Upper lobe of left lung (tissue), 6 donors: ENCODE measurements at regions not wholly inside any gene's neighbourhood (a gene's known extent, or its start where the extent isn't known, plus 50 kb on each side); places are given as distances from the start of the nearest gene placed in this dataset.
A peak's percentile ranks its signal among the peaks of the same experiment; 100 is the strongest.

Experiments
- ATAC-seq, 2 donors: fragments of 200-7000 bp; cut with Tn5 transposase; one replicate each; pipeline ENCODE4 v1.9.1; 2022; ENCODE audit warnings: mild to moderate bottlenecking in 2 of 2, moderate library complexity in 2 of 2; ENCODE audit not compliant: low FRiP score in 2 of 2
- DNase-seq, 2 donors: peaks; one replicate each; pipeline ENCODE4 v3.0.0-alpha.2; 2019 to 2020
- H3K27ac ChIP-seq, 4 donors: fragments of 200-600 bp; sonication (generic); one replicate each; pipeline ENCODE4 v1.5.1; 2016 to 2019
- H3K27me3 ChIP-seq, 4 donors: fragments of 200-600 bp; sonication (generic); one replicate each; pipeline ENCODE4 v1.5.1; 2017 to 2019
- H3K36me3 ChIP-seq, 4 donors: fragments of 200-600 bp; sonication (generic); one replicate each; pipeline ENCODE4 v1.5.1; 2016 to 2019
- H3K4me1 ChIP-seq, 4 donors: fragments of 200-600 bp; sonication (generic); one replicate each; pipeline ENCODE4 v1.5.1; 2018 to 2019
- H3K4me3 ChIP-seq, 4 donors: fragments of 200-600 bp; sonication (generic); one replicate each; pipeline ENCODE4 v1.5.1; 2017 to 2019; ENCODE audit warnings: mild to moderate bottlenecking in 2 of 4, moderate library complexity in 1 of 4
- H3K9me3 ChIP-seq, 4 donors: fragments of 200-600 bp; sonication (generic); one replicate each; pipeline ENCODE4 v1.5.1; 2018 to 2019
- EP300 ChIP-seq, 4 donors: sonication (generic); formaldehyde crosslinking; IDR thresholded peaks; one replicate each; pipeline ENCODE4 v1.5.1; 2017; ENCODE audit warnings: antibody characterized with exemption in 4 of 4, control low read depth in 2 of 4
- POLR2A ChIP-seq, 4 donors: fragments of 450-650 bp; IDR thresholded peaks; one replicate each; pipeline ENCODE4 v1.5.1; 2016 to 2017; ENCODE audit warnings: antibody characterized with exemption in 4 of 4, mild to moderate bottlenecking in 2 of 4
- POLR2AphosphoS5 ChIP-seq, 2 donors: sonication (generic); formaldehyde crosslinking; IDR thresholded peaks; one replicate each; pipeline ENCODE4 v1.5.1; 2017; ENCODE audit warnings: antibody characterized with exemption in 2 of 2
- WGBS, 2 donors: methylation state at CpG; one replicate each; pipeline ENCODE4 v1.1.5; 2017 to 2018; 5-methylcytosine and 5-hydroxymethylcytosine counted together
- TF ChIP-seq, protein P1 (sequence below), 6 experiments: fragments of 450-650 bp in 4 of 6; fragments of 200-600 bp in 2 of 6; sonication (generic) in 2 of 6; IDR thresholded peaks; one replicate each; pipeline ENCODE4 v1.5.1; 2016 to 2019; ENCODE audit warnings: antibody characterized with exemption in 6 of 6
- donor health status: DM: no; HTN: no; CAD: no; lungs with moderate emphysema.
- donor health status: DM: no; HTN: yes; CAD: no; lungs with severe emphysema.

GRCh38 chr11:38176686-38177322, 1578.8 kb upstream of the RAG2 start:
- Histone ChIP-seq H3K27me3 (no peaks in the 10 kb centered on the region), H3K9me3 (no peaks in the 10 kb centered on the region), H3K27ac (no peak overlapping the region), H3K4me3 (no peak overlapping the region), H3K4me1 (no peaks in the 10 kb centered on the region), H3K36me3 (no peaks in the 10 kb centered on the region)
- no peak for TF ChIP-seq EP300 (IDR thresholded peaks at IDR 0.05)
- no peak for TF ChIP-seq POLR2AphosphoS5 (IDR thresholded peaks at IDR 0.05)
- TF ChIP-seq POLR2A (IDR thresholded peaks at IDR 0.05), result no peak
- TF ChIP-seq, protein P1, sequence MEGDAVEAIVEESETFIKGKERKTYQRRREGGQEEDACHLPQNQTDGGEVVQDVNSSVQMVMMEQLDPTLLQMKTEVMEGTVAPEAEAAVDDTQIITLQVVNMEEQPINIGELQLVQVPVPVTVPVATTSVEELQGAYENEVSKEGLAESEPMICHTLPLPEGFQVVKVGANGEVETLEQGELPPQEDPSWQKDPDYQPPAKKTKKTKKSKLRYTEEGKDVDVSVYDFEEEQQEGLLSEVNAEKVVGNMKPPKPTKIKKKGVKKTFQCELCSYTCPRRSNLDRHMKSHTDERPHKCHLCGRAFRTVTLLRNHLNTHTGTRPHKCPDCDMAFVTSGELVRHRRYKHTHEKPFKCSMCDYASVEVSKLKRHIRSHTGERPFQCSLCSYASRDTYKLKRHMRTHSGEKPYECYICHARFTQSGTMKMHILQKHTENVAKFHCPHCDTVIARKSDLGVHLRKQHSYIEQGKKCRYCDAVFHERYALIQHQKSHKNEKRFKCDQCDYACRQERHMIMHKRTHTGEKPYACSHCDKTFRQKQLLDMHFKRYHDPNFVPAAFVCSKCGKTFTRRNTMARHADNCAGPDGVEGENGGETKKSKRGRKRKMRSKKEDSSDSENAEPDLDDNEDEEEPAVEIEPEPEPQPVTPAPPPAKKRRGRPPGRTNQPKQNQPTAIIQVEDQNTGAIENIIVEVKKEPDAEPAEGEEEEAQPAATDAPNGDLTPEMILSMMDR (IDR thresholded peaks at IDR 0.05), result no peak
- no peak for ATAC-seq
- 86 to 92% methylated on average over 11 to 12 of the region's 12 CpGs for WGBS, 2 donors
- DNase-seq, result peak in 1 of 2 donors; percentile 27

DNA sequence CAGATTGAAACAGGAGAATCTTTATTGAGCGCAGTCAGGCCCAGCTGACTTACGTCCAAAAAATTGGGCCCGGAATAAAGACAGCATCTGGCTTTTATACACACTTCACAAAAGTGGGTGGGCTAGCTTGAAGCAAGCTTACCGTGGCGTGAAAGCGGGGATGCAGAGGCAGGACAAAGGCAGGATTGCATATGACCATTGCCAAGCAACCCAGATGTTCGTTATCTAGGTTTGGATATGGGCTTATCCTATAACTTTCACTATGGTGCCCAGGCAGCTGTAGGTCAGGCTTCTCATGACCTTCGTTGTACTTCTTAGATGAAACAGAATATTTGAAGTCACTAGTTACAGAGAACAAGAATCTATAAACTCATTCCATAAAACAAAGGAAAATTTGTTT, 1575.6 kb upstream of the RAG2 start:
- H3K4me3 ChIP-seq, result no peak overlapping the region
- peaks cover 4 to 12% (median 5%) of the 10 kb centered on the region in 4 donors for H3K4me1 ChIP-seq
- no peak for ATAC-seq
- no peak overlapping the region for H3K27ac ChIP-seq
- 80 to 83% methylated on average over 8 of the region's 8 CpGs for WGBS, 2 donors
- TF ChIP-seq POLR2AphosphoS5 (IDR thresholded peaks at IDR 0.05), result no peak
- no peak for TF ChIP-seq POLR2A (IDR thresholded peaks at IDR 0.05)
- no peak for TF ChIP-seq EP300 (IDR thresholded peaks at IDR 0.05)
- TF ChIP-seq, protein P1 (IDR thresholded peaks at IDR 0.05), result no peak
- no peaks in the 10 kb centered on the region for H3K9me3 ChIP-seq
- no peak for DNase-seq
- H3K27me3 ChIP-seq, result no peaks in the 10 kb centered on the region
- no peaks in the 10 kb centered on the region for H3K36me3 ChIP-seq

GRCh38 chr11:38169286-38169685, 1571.2 kb upstream of the RAG2 start:
- Histone ChIP-seq H3K4me3 (no peak overlapping the region), H3K27me3 (no peaks in the 10 kb centered on the region), H3K27ac (no peak overlapping the region), H3K9me3 (no peaks in the 10 kb centered on the region), H3K4me1 (peaks cover 4 to 13% (median 5%) of the 10 kb centered on the region in 4 donors), H3K36me3 (no peaks in the 10 kb centered on the region)
- WGBS, 2 donors, result 18 to 30% methylated on average over 1 of the region's 1 CpG
- TF ChIP-seq EP300 (IDR thresholded peaks at IDR 0.05), result peak in 1 of 4 donors; percentile 66
- TF ChIP-seq, protein P1 (IDR thresholded peaks at IDR 0.05), result no peak
- DNase-seq (no peak), ATAC-seq (peak; percentile 50 to 62)

DNA sequence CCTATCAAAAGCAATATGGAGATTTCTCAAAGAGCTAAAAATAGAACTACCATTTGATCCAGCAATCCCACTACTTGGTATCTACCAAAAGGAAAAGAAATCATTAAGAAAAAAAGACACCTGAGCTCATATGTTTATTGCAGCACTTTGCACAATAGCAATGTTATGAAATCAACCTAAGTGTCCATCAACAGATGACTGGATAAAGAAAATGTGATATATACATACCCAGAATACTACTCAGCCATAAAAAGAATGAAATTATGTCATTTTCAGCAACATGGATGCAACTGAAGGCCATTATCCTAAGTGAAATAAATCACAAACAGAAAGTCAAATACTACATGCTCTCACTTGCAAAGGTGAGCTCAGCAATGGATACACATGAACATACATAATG, 1565.5 kb upstream of the RAG2 start:
- no peak overlapping the region for H3K27ac ChIP-seq
- no peaks in the 10 kb centered on the region for H3K4me1 ChIP-seq
- no peak for ATAC-seq
- H3K27me3 ChIP-seq, result no peaks in the 10 kb centered on the region
- no peaks in the 10 kb centered on the region for H3K36me3 ChIP-seq
- TF ChIP-seq POLR2AphosphoS5 (IDR thresholded peaks at IDR 0.05) (no peak), EP300 (IDR thresholded peaks at IDR 0.05) (no peak), POLR2A (IDR thresholded peaks at IDR 0.05) (no peak)
- TF ChIP-seq, protein P1 (IDR thresholded peaks at IDR 0.05), result no peak
- H3K9me3 ChIP-seq, result no peaks in the 10 kb centered on the region
- no peak overlapping the region for H3K4me3 ChIP-seq
- no peak for DNase-seq

DNA sequence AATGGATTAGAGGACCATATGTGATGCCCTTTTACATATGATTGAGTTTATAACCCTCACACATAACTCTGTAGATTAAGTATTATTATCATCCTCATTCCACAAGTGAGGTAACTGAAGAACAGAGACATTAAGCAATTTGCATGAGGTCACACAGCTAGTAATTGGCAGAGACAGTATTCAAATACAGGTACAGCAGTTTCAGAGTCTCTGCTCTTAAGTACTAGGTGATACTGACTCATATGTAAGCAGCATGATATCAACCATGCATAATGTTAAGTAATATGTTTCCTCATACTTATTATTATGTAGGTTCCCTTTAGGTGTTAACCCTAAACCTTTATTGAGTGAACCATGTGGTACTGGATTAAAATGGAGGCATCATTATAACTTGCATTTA, 1562.4 kb upstream of the RAG2 start:
- ATAC-seq (no peak), DNase-seq (no peak)
- H3K4me3 ChIP-seq, result no peak overlapping the region
- H3K9me3 ChIP-seq, result no peaks in the 10 kb centered on the region
- TF ChIP-seq, protein P1 (IDR thresholded peaks at IDR 0.05), result no peak
- TF ChIP-seq POLR2AphosphoS5 (IDR thresholded peaks at IDR 0.05) (no peak), EP300 (IDR thresholded peaks at IDR 0.05) (no peak), POLR2A (IDR thresholded peaks at IDR 0.05) (no peak)
- no peaks in the 10 kb centered on the region for H3K4me1 ChIP-seq
- no peak overlapping the region for H3K27ac ChIP-seq
- no peaks in the 10 kb centered on the region for H3K27me3 ChIP-seq
- no peaks in the 10 kb centered on the region for H3K36me3 ChIP-seq
